Stimulated activated CD4-positive, alpha-beta T cell treated with anti-CD3 and anti-CD28 coated beads, Interleukin-4, amount 100 ng/mL, for 48 hours (primary cell): ENCODE measurements at regions not wholly inside any gene's neighbourhood (a gene's known extent, or its start where the extent isn't known, plus 50 kb on each side); places are given as distances from the start of the nearest gene placed in this dataset.
"Not testable (repeated sequence)": the region's sequence is repeated elsewhere in the genome, so short reads cannot be mapped to it uniquely, and the experiment has no call there.

Source experiments
- DNase-seq, 2 donors: peaks; one replicate each; pipeline ENCODE4 v3.0.0-alpha.2; 2020; ENCODE audit warnings: low read depth in 2 of 2

- no peak for DNase-seq
Observed at GRCh38 chr1:56123421-56123820, 455.9 kb downstream of the PLPP3 start.

GRCh38 chr1:56120021-56120420 is 459.3 kb downstream of the PLPP3 start:
- DNase-seq, result no peak

GRCh38 chr1:56118676-56119075 is 460.7 kb downstream of the PLPP3 start:
- not testable (repeated sequence) for DNase-seq

- no peak for DNase-seq
Observed at GRCh38 chr1:56115701-56116100, 463.7 kb downstream of the PLPP3 start.

- DNase-seq, result no peak
Observed at GRCh38 chr1:56113679-56114078, 465.7 kb downstream of the PLPP3 start.

- DNase-seq, result no peak
Observed at GRCh38 chr1:56107275-56107638, 472.1 kb downstream of the PLPP3 start.

GRCh38 chr1:56106531-56107274 is 472.7 kb downstream of the PLPP3 start:
- no peak for DNase-seq

GRCh38 chr1:56105397-56105796 is 474.0 kb downstream of the PLPP3 start:
- no peak for DNase-seq

GRCh38 chr1:56099766-56100265 is 479.5 kb downstream of the PLPP3 start:
- DNase-seq, result no peak

GRCh38 chr1:56098946-56099345 is 480.4 kb downstream of the PLPP3 start:
- no peak for DNase-seq

- no peak for DNase-seq
Observed at GRCh38 chr1:56097713-56098112, 481.6 kb downstream of the PLPP3 start.

- no peak for DNase-seq
Observed at GRCh38 chr1:56095696-56096665, 483.4 kb downstream of the PLPP3 start.

GRCh38 chr1:56094168-56094567 is 485.2 kb downstream of the PLPP3 start:
- DNase-seq, result no peak

- DNase-seq, result no peak
Observed at GRCh38 chr1:56092684-56093570, 486.4 kb downstream of the PLPP3 start.

GRCh38 chr1:56089826-56090225 is 489.5 kb downstream of the PLPP3 start:
- DNase-seq, result not testable (repeated sequence)

- DNase-seq, result no peak
Observed at GRCh38 chr1:56084246-56084645, 495.1 kb downstream of the PLPP3 start.

GRCh38 chr1:56081736-56082135 is 497.6 kb downstream of the PLPP3 start:
- no peak for DNase-seq

- DNase-seq, result no peak
Observed at GRCh38 chr1:56081173-56081572, 498.2 kb downstream of the PLPP3 start.

- DNase-seq, result no peak
Observed at GRCh38 chr1:56080123-56080522, 499.2 kb downstream of the PLPP3 start.

GRCh38 chr1:56079391-56079790 is 500.0 kb downstream of the PLPP3 start:
- no peak for DNase-seq

- DNase-seq, result no peak
Observed at GRCh38 chr1:56077206-56077605, 502.2 kb downstream of the PLPP3 start.
